Renal cortical epithelial cell (primary cell): ENCODE measurements at regions not wholly inside any gene's neighbourhood (a gene's known extent, or its start where the extent isn't known, plus 50 kb on each side); places are given as distances from the start of the nearest gene placed in this dataset.

Experiments used
- DNase-seq: peaks from one replicate; pipeline ENCODE4 v3.0.0-alpha.2; 2011; ENCODE audit warnings: low read depth

- DNase-seq = peak; percentile 69
Measured at GRCh38 chr5:173719731-173720082, 103.3 kb upstream of the BOD1 start.

DNA sequence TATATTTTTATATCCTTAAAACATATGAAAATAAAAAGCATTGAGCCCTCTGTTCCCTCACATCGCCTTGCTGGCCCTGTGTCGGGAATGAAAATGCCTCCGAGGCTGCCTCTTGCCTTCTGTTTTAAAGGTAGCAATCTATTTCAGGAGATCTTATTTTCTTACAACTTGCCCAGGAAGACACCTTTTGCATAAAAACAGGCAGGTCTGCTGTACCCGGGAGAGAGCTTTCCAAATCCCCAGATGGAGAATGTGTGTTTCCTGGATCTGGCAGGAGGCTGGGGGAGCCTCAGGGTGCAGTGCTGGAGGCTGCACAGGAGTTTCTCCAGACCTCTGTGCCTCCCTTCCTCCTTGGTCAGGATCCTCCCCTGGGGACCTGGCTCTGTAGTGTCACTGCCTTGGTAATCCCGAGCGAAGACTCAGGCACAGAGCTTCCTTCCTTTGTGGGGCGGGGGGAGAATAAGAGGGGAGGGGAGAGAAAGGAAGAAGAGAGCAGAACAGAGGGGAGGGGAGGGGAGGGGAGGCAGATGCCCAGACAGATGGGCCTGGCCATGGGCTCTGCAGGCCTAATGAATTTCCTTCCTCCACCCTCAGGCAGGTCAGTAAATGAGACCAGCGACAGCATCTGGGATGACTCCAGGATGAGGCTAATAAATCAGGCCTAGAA, 104.0 kb upstream of the BOD1 start:
- no peak for DNase-seq

DNA sequence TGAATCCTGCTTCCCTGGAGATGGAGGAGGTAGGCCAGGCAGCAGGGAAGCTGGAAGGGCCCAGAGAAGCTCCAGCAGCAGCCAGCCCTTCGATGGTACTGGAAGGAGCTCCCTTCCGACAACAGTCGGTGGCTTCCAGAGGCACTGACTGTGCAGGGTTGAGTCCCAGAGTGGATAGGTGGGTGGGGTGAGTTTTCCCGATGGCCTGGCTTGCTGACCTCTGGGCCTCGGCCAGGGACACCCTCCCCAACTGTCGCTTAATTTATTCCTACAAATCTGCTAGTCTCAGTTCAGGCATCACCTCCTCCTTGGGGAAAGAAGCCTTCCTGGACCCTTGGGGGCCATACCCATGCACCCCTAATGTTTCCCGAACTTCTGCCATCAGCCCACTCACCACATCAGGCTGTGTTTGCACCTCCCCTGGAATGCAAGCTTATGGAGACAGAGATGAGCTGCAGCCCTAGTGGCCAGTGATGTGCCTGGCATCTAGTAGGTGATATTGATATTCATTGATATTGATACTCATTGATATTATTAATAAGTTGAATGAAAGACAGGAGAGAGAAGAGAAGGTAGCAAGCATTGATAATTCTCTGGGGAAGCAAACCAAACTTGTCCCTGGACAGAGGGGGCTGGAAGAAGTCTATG, 104.6 kb upstream of the BOD1 start:
- no peak for DNase-seq

DNA sequence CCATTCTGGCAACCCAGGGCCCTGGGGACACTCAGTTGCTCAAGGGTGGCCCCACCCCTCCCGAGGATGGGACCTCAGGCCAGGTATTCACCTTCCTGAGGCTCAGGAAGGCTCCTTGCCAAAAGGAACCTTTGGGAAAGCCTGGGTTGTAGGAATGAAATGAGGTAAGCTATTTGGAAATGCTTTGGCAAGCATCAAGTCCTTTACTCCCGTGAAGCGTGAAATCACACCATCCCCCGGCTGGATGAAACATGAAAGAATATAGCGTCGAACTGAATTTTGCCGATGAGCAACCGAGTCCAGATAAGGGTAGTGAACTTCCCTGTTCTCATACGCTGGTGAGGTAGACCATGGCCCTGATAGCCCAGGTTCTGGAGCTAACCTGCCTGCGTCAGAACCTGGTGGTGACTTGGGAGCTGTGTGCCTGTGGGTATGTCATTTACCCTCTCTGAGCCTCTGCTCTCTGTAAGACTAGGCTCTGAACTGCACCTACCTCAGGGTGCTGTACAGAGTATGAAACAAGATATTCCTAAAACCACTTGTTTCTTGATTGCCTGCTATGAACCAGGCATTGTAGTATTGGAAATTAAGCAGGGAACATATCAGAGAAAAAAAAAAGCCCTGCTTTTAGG, 105.3 kb upstream of the BOD1 start:
- peak; percentile 86 for DNase-seq

DNA sequence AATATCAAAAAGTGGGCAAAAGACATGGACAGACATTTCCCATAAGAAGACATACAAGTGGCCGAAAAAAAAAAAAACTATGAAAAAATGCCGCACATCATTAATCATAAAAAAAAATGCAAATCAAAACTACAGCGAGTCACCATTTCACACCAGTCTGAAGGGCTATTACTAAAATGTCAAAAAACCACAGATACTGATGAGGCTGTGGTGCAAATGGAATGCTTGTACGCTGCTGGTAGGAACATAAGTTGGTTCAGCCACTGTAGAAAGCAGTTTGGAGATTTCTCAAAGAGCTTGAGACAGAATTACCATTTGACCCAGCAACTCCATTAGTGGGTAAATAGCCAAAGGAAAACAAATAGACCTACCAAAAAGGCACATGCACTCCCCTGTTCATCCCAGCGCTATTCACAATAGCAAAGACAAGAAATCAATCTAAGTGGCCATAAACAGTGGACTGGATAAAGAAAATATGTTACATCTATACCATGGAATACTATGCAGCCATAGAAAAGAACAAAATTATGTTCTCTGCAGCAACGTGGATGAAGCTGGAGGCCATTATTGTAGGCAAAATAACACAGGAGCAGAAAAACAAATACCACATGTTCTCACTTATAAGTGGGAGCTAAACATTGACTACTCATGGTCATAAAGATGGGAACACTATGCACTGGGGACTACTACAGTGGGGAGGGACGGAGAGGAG, 110.6 kb upstream of the BOD1 start:
- no peak for DNase-seq

DNA sequence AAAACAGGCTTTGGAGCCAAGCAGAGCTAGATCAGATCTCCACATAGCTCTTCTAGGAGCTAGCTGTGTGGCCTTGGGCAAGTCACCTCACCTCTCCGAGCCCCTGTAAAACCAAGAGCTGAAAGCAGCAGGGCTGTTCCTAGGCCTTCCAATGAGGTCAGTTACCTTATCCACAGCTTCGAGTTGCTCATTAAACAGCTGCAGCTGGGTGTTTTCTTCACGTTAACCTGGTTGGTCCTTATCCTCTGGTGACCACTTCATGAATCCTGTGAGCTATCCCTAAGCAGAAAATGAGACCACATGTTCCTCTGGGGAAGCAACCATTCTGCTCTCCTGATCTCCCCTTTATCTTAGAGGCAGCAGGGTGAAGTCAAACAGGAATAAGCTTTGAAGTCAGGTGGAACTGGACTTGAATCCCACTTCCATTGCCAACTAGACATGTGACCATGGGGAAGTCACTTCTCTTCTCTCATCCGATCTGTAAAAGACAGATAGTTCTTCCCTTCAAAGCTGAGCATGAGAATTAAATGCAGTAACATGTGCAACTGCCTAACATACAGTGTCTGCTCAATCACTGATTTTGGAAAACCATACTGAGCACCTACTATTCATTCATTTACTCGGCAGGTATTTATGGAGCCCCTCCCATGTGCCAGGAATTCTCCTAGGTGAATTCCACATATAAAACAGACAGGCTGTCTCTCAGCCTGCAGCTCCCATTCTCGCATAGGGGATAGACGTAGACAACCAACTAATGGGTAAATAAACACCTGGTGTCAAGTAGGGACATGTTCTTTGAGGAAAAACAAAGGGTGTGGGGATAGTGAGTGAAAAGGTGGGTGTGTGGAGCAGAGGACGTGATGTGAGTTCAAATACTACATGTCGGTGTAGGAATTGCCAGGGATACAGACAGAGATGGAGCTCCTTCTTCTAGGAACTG, 111.7 kb upstream of the BOD1 start:
- no peak for DNase-seq

GRCh38 chr5:173729079-173729765, 112.8 kb upstream of the BOD1 start:
- no peak for DNase-seq

GRCh38 chr5:173730632-173731298, 114.3 kb upstream of the BOD1 start:
- no peak for DNase-seq

DNA sequence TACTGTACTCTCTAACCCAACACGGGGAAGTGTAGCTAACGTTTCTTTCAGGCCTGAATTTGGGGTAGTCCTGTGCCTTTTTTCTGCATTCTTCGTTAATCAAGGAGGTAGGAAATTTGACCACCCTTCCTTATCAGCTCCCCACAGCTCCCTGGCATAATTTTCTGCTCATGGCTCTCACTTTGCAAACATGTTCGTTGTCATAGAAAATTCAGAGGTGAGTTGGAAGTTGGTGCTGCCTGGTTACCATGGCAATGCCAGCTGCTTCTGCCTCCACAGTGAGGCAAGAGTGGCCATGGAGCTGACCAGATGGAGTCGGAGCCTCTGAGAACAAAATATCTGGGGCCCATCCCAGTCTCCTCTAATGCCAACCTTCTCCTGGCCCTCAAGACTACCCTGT, 116.6 kb upstream of the BOD1 start:
- no peak for DNase-seq

DNA sequence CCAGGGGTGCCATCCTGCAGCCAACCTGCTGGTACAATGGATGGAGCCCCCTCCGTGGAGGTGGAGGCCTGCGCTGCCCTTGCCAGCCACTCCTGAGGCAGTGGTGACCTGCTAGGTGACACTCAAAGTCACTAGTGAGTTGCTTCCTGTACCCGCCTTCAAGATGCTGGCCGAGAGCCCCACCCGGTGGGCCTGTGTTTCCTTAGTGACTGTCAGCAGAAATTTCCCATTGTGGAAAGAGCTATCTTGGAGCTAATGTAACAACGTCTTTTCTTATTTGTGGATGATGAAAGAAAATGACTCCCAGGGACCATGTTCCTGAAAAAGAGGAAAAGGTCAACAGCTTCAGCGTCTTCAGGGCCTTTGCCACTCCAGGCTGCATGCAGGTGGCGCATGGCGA, 117.0 kb upstream of the BOD1 start:
- DNase-seq = no peak

GRCh38 chr5:173733831-173734501, 117.5 kb upstream of the BOD1 start:
- DNase-seq = no peak

DNA sequence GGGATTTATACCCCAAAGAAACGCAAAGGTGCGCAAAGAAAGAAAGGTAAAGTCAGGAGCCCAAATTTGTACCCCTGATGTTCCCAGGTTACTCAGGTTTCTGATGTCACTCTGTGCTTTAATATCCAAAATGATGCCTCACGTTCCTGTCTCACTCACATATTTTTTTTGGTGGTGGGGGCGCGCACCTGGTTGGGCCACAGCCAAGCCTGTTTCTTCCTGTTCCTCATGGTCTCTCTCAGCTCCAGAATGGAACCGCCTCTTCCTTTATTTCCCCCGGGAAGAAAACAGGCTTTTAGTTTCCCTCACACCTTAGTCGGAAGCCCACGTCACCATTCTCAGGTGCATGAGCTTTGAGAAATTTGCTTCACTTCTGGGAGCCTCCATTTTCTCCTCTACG, 118.3 kb upstream of the BOD1 start:
- DNase-seq = no peak

- DNase-seq = no peak
Measured at GRCh38 chr5:173735184-173735583, 118.7 kb upstream of the BOD1 start.

DNA sequence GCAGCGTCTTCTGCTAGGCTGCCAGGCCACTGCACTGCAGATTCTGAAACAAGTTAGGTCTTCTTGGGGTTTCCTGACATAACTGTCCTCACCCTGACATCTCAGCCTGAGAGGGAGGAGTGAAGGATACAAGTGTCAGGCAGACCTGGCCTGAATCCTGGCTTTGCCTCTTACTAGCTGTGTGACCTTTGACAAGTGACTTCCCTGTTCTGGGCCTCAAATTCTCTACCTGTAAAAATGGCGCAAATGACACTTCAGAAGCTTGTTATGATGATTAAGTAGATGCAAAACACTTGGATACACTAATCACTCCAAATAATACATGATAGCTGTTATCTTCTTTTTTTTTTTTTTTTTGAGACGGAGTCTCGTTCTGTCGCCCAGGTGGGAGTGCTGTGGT, 119.2 kb upstream of the BOD1 start:
- no peak for DNase-seq

DNA sequence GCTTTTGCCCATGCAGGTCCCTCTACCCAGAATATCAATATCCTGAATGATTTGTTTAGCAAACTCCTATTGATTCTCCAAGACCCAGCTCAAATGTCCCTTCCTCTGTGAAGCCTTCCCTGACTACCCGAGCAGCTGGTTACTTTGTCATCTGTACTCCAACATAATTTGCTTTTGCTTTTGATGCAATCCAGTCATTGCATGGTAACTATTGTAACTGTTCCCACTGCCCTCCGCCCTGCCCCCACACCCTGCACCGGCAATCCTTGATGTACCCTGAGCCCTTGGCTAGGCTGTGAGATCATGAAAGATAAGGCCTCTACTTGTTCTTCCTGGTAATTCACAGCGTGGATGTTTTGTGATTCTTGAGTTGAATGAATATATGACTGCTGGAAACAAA, 119.9 kb upstream of the BOD1 start:
- no peak for DNase-seq

- peak; percentile 51 for DNase-seq
Measured at GRCh38 chr5:173736923-173737412, 120.5 kb upstream of the BOD1 start.

DNA sequence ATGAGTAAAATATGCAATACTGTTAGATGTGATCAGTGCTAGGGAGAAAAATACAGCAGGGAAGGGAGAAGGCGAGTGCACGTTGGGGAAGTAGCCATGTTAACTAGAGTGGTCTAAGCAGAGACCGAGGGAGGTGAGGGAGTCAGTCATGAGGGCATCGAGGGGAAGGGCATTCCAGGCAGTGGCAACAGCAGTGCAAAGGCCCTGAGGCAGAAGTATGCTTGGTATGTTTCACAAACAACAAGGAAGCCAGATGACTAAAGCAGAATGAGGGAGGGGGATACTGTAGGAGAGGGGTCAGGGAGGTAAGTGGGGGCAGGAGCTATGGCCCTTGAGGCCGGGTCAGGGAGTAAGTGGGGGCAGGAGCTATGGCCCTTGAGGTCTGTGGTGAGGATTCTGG, 123.3 kb upstream of the BOD1 start:
- peak; percentile 41 for DNase-seq

DNA sequence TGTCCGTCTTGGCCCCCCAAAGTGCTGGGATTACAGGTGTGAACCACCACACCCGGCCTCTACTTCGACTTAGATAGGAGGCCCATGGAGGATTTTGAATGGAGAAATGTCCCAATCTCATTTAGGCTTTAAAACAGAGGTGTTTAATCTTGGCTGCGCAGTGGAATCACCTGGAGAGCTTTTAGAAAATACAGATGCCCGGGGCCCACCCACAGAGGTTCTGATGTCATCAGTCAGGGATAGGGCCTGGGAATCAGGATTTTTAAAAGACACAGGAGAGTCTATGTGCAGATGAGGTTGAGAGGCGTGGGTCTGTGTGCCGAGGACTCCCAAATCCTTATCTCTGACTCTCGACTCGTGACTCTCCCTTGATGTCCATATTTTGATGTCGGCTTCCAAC, 124.0 kb upstream of the BOD1 start:
- DNase-seq = no peak

GRCh38 chr5:173741087-173741486, 124.6 kb upstream of the BOD1 start:
- no peak for DNase-seq
